Epithelial cell of proximal tubule (primary cell): ENCODE measurements at regions not wholly inside any gene's neighbourhood (a gene's known extent, or its start where the extent isn't known, plus 50 kb on each side); places are given as distances from the start of the nearest gene placed in this dataset.
"Not testable (repeated sequence)": the region's sequence is repeated elsewhere in the genome, so short reads cannot be mapped to it uniquely, and the experiment has no call there.

Source experiments
- DNase-seq: peaks from one replicate; pipeline ENCODE4 v3.0.0-alpha.2; 2011; ENCODE audit warnings: low read depth
- H3K4me3 ChIP-seq: 2 replicates; pipeline ENCODE4 v1.5.1; 2011; ENCODE audit warnings: low read depth, mild to moderate bottlenecking, low read length
- CTCF ChIP-seq: conservative IDR thresholded peaks from 2 replicates; pipeline ENCODE4 v1.5.1; 2012; ENCODE audit warnings: low read depth, mild to moderate bottlenecking, low read length

GRCh38 chr6:998551-998950 is 305.6 kb upstream of the EXOC2 start:
- H3K4me3 ChIP-seq, result no peak overlapping the region
- no peak for DNase-seq
- TF ChIP-seq CTCF, result no peak

GRCh38 chr6:996271-996852 is 303.4 kb upstream of the EXOC2 start:
- no peak for DNase-seq
- no peak for TF ChIP-seq CTCF
- H3K4me3 ChIP-seq, result no peak overlapping the region

GRCh38 chr6:991192-991591 is 298.3 kb upstream of the EXOC2 start:
- no peak for DNase-seq
- H3K4me3 ChIP-seq, result no peak overlapping the region
- no peak for TF ChIP-seq CTCF

DNA sequence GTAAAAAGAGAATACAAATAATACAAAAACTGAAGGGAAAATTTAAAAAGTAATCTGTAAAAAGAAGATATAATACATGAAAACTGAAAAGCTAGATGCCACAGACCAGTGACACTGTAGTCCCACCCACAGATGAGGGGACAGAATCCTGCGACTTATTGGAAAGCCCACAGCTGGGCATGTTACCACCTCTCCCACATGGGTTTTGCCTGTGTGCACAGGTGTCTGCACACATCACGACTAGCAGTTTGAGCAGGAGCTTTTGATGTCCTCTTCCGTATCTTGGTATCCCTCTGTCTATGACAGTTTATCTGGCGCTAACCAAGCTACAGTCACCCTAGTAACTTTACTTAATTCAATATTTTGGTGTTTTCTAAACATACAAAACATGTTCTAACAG is 291.1 kb upstream of the EXOC2 start:
- TF ChIP-seq CTCF, result no peak
- DNase-seq, result no peak

GRCh38 chr6:978937-979685 is 286.2 kb upstream of the EXOC2 start:
- TF ChIP-seq CTCF, result no peak
- H3K4me3 ChIP-seq, result no peak overlapping the region
- DNase-seq, result no peak

More for the DNA sequence above, 291.1 kb upstream of the EXOC2 start:
- no peak overlapping the region for H3K4me3 ChIP-seq

DNA sequence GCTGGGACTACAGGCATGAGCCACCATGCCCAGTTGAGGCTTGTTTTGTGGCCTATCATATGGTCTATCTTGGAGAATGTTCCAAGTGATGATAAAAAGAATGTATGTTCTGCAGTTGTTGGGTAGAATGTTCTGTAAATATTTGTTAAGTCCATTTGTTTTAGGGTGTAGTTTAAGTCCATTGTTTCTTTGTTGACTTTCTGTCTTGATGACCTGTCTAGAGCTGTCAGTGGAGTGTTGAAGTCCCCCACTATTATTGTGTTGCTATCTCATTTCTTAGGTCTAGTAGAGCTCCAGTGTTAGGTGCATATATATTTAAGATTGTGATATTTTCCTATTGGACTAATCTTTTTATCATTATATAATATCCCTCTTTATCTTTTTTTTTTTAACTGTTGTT is 284.3 kb upstream of the EXOC2 start:
- not testable (repeated sequence) for H3K4me3 ChIP-seq, DNase-seq

DNA sequence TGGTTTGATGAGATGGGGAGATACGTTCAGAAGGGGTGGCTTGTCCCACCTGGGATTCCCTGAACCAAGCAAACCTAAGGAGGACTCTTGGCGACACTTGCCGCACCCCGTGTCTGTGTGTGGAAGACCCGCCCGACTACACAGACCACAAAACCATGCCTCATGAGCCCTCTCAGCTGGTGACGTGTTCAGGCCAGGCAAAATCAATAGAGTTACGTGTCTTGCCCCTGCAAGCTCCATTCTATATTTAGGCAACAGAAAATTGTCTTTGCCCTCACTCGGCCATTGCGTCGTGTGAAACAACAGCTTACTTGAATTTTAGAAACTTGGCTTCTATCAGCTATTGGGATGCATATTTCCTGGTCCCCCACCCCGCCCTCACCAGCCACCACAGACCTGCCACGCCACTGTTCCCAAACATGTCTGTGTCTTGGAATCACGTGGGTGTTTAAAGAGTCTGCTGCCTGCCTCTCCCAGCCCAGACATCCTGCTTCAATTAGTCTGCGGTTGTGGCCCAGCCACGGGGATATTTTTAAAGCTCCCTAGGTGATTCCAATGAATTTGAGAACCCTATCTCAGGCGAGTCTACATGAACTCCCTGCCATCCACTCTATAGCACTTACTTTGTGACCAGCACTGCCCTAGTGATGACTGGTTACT is 279.2 kb upstream of the EXOC2 start:
- no peak overlapping the region for H3K4me3 ChIP-seq
- DNase-seq, result no peak
- no peak for TF ChIP-seq CTCF
